Esophagus squamous epithelium (tissue), 4 donors: ENCODE measurements at regions not wholly inside any gene's neighbourhood (a gene's known extent, or its start where the extent isn't known, plus 50 kb on each side); places are given as distances from the start of the nearest gene placed in this dataset.

Experiments used
- CTCF ChIP-seq, 6 experiments: fragments of 450-650 bp in 4 of 6; fragments of 200-600 bp in 2 of 6; sonication (generic) in 2 of 6; IDR thresholded peaks; one replicate each; pipeline ENCODE4 v1.5.1; 2016 to 2019; ENCODE audit warnings: antibody characterized with exemption in 6 of 6, mild to moderate bottlenecking in 4 of 6, moderate library complexity in 4 of 6
- POLR2A ChIP-seq, 4 donors: fragments of 450-650 bp; IDR thresholded peaks; one replicate each; pipeline ENCODE4 v1.6.1; 2017; ENCODE audit warnings: antibody characterized with exemption in 4 of 4, mild to moderate bottlenecking in 4 of 4, moderate library complexity in 3 of 4

DNA sequence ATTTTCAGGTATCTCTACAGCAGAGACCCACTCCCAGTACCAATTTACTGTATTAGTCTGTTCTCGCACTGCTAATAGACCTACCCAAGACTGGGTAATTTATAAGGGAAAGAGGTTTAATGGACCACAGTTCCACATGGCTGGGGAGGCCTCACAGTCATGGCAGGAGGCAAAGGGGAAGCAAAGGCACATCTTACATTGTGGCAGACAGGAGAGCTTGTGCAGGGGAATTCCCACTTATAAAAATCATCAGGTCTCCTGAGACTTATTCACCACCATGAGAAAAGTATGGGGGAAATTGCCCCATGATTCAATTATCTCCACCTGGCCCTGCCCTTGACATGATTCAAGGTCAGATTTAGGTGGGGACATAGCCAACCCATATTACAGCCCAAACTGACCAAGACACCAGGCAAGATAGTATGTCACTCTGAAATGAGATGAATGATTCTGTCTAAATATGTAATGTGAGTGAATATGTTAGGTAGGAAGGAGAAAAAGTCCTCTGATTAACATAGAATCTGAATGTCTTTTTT is 182.5 kb upstream of the CDH12 start:
- TF ChIP-seq POLR2A (IDR thresholded peaks at IDR 0.05) (no peak), CTCF (IDR thresholded peaks at IDR 0.05) (no peak)
